ENCODE measurements at regions not wholly inside any gene's neighbourhood (a gene's known extent, or its start where the extent isn't known, plus 50 kb on each side); places are given as distances from the start of the nearest gene placed in this dataset.

- no peak for TF ChIP-seq CTCF (IDR thresholded peaks at IDR 0.05)
- no peak for TF ChIP-seq POLR2A (IDR thresholded peaks at IDR 0.05)
Observed at GRCh38 chr10:36603688-36604087, 521.7 kb upstream of the ANKRD30A start.
